ENCODE measurements at regions not wholly inside any gene's neighbourhood (a gene's known extent, or its start where the extent isn't known, plus 50 kb on each side); places are given as distances from the start of the nearest gene placed in this dataset.

- TF ChIP-seq, protein P1, sequence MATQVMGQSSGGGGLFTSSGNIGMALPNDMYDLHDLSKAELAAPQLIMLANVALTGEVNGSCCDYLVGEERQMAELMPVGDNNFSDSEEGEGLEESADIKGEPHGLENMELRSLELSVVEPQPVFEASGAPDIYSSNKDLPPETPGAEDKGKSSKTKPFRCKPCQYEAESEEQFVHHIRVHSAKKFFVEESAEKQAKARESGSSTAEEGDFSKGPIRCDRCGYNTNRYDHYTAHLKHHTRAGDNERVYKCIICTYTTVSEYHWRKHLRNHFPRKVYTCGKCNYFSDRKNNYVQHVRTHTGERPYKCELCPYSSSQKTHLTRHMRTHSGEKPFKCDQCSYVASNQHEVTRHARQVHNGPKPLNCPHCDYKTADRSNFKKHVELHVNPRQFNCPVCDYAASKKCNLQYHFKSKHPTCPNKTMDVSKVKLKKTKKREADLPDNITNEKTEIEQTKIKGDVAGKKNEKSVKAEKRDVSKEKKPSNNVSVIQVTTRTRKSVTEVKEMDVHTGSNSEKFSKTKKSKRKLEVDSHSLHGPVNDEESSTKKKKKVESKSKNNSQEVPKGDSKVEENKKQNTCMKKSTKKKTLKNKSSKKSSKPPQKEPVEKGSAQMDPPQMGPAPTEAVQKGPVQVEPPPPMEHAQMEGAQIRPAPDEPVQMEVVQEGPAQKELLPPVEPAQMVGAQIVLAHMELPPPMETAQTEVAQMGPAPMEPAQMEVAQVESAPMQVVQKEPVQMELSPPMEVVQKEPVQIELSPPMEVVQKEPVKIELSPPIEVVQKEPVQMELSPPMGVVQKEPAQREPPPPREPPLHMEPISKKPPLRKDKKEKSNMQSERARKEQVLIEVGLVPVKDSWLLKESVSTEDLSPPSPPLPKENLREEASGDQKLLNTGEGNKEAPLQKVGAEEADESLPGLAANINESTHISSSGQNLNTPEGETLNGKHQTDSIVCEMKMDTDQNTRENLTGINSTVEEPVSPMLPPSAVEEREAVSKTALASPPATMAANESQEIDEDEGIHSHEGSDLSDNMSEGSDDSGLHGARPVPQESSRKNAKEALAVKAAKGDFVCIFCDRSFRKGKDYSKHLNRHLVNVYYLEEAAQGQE (IDR thresholded peaks at IDR 0.05; ENCODE audit: insufficient replicate concordance, low read depth), result no peak
- TF ChIP-seq, protein P2, sequence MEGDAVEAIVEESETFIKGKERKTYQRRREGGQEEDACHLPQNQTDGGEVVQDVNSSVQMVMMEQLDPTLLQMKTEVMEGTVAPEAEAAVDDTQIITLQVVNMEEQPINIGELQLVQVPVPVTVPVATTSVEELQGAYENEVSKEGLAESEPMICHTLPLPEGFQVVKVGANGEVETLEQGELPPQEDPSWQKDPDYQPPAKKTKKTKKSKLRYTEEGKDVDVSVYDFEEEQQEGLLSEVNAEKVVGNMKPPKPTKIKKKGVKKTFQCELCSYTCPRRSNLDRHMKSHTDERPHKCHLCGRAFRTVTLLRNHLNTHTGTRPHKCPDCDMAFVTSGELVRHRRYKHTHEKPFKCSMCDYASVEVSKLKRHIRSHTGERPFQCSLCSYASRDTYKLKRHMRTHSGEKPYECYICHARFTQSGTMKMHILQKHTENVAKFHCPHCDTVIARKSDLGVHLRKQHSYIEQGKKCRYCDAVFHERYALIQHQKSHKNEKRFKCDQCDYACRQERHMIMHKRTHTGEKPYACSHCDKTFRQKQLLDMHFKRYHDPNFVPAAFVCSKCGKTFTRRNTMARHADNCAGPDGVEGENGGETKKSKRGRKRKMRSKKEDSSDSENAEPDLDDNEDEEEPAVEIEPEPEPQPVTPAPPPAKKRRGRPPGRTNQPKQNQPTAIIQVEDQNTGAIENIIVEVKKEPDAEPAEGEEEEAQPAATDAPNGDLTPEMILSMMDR (IDR thresholded peaks at IDR 0.05; ENCODE audit: insufficient read depth, low read length), result no peak
- no peak for TF ChIP-seq GABPA (IDR thresholded peaks at IDR 0.05; ENCODE audit: low read depth)
- no peak for TF ChIP-seq POLR2AphosphoS5 (IDR thresholded peaks at IDR 0.05; ENCODE audit: low read depth)
- no peak for TF ChIP-seq SPI1 (IDR thresholded peaks at IDR 0.05; ENCODE audit: borderline replicate concordance, low read depth)
- DNase-seq (ENCODE audit: low read depth in 1 of 2, low spot score in 1 of 2), result no peak
- no peak overlapping the region for H3K4me3 ChIP-seq (replicated peaks; ENCODE audit: insufficient read depth, low read length)
Measured at GRCh38 chr2:42984617-42985016, 192.2 kb upstream of the HAAO start.

DNA sequence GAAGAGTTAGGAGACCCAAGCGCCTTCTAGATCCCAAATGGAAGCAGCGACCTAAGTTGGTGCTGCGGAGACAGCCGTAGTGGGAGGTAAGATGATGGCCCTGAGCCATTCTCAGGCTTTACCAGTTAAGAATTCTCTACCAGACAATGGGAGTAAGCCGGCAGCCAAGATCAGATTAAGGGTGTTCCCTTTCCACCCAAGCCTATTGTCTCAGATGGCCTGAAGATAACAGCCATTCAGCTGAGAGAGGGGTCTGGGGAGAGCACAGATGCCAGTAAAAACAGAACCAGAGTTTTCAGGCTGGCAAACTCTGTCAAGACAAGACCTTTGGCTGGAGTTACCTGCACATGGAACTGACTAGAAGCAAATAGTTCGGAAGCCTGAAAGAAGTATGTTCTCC lies 191.7 kb upstream of the HAAO start:
- Histone ChIP-seq H3K27ac (replicated peaks) (no peak overlapping the region), H3K4me3 (replicated peaks; ENCODE audit: insufficient read depth, low read length) (no peak overlapping the region), H3K27me3 (ENCODE audit: insufficient read depth, poor library complexity, severe bottlenecking) (no peaks in the 10 kb centered on the region)
- no peak for DNase-seq (ENCODE audit: low read depth in 1 of 2, low spot score in 1 of 2)
- TF ChIP-seq GABPA (IDR thresholded peaks at IDR 0.05; ENCODE audit: low read depth), result no peak
- no peak for TF ChIP-seq SPI1 (IDR thresholded peaks at IDR 0.05; ENCODE audit: borderline replicate concordance, low read depth)
- TF ChIP-seq, protein P2 (IDR thresholded peaks at IDR 0.05; ENCODE audit: insufficient read depth, low read length), result no peak
- no peak for TF ChIP-seq POLR2AphosphoS5 (IDR thresholded peaks at IDR 0.05; ENCODE audit: low read depth)
- TF ChIP-seq, protein P1 (IDR thresholded peaks at IDR 0.05; ENCODE audit: insufficient replicate concordance, low read depth), result no peak

More at GRCh38 chr2:42984617-42985016, 192.2 kb upstream of the HAAO start:
- no peaks in the 10 kb centered on the region for H3K27me3 ChIP-seq (ENCODE audit: insufficient read depth, poor library complexity, severe bottlenecking)
- H3K27ac ChIP-seq (replicated peaks), result no peak overlapping the region

GRCh38 chr2:42980764-42981416 lies 188.5 kb upstream of the HAAO start:
- Histone ChIP-seq H3K27ac (replicated peaks) (no peak overlapping the region), H3K27me3 (ENCODE audit: insufficient read depth, poor library complexity, severe bottlenecking) (no peaks in the 10 kb centered on the region), H3K4me3 (replicated peaks; ENCODE audit: insufficient read depth, low read length) (no peak overlapping the region)
- DNase-seq (ENCODE audit: low read depth in 1 of 2, low spot score in 1 of 2), result no peak
- TF ChIP-seq, protein P2 (IDR thresholded peaks at IDR 0.05; ENCODE audit: insufficient read depth, low read length), result no peak
- TF ChIP-seq GABPA (IDR thresholded peaks at IDR 0.05; ENCODE audit: low read depth), result no peak
